Fibroblast of skin of left biceps (primary cell): ENCODE measurements at regions not wholly inside any gene's neighbourhood (a gene's known extent, or its start where the extent isn't known, plus 50 kb on each side); places are given as distances from the start of the nearest gene placed in this dataset.
"Not testable (repeated sequence)": the region's sequence is repeated elsewhere in the genome, so short reads cannot be mapped to it uniquely, and the experiment has no call there.

Experiments used
- DNase-seq, 2 experiments: peaks; one replicate each; pipeline ENCODE4 v3.0.0-alpha.2; 2013; ENCODE audit warnings: low read depth in 2 of 2

- DNase-seq, result not testable (repeated sequence)
These were observed 263.2 kb upstream of the SEMA3C start for GRCh38 chr7:81182056-81182455.

DNA sequence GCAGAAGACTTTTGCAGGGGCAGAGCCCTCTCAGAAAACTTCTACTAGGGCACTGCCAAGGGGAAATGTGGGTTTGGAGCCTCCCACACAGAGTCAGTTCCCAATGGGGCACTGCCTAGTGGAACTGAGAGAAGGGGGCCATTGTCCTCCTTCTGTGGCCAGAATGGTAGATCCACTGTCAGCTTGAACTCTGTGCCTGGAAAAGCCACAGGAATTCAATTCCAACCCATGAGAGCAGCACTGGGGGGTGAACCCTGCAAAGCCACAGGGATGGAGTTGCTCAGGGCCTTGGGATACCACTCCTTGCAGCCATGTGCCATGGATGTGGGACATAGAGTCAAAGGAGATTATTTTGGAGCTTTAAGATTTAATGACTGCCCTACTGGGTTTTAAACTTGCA is 262.2 kb upstream of the SEMA3C start:
- no peak for DNase-seq

GRCh38 chr7:81180573-81180972 is 261.7 kb upstream of the SEMA3C start:
- DNase-seq, result no peak

DNA sequence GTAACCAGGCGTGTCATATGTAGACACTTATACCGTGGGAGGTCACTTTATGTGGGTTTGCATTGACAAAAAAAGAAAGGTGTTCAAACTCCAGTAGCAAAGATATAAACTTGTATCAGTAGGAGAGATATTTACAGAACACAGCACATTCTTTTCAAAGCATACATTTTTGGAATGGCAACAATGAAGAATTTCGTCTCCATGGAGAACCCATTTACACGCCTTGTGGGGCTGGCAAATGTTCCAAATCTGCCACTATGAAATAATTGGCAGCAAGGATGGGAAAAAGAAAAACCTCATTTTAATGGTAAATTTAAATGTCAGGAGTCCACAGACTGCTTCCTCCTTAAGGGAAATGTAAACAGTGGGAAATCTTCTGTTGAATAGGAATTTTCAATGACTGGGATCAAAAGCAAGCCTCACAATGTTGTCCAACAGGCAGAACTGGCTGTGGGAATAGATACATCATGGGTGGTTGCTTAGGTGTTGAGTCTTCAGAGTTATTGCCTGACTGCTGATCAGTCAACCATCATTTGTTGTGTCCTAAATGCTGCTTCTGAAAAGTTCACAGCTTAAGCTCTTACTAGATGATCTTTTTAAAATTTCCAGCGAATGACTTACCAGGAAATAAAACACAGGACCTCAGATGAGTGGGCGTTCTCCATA is 256.6 kb upstream of the SEMA3C start:
- DNase-seq, result no peak

GRCh38 chr7:81173766-81174281 is 255.0 kb upstream of the SEMA3C start:
- DNase-seq, result peak; percentile 50 to 54

DNA sequence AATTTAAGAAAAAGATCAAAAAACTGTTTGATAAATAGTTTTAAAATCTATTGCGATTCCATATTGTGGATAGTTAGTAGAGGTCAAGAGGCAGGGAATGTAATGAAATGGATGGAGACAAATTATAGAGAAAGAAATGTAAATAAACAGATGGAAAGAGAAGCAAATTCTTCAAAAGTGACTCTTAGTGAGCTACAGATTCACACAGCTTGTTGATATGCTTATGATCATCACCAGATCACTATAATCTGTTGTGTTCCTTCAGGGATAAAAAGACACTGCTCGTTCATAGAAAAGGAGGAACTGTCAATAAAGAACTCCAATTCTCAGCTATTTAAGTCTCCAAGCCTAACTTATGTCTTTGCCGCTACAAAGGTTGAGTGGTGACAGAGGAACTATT is 251.4 kb upstream of the SEMA3C start:
- no peak for DNase-seq

GRCh38 chr7:81167934-81168333 is 249.1 kb upstream of the SEMA3C start:
- no peak for DNase-seq

GRCh38 chr7:81165070-81165469 is 246.2 kb upstream of the SEMA3C start:
- DNase-seq, result no peak

DNA sequence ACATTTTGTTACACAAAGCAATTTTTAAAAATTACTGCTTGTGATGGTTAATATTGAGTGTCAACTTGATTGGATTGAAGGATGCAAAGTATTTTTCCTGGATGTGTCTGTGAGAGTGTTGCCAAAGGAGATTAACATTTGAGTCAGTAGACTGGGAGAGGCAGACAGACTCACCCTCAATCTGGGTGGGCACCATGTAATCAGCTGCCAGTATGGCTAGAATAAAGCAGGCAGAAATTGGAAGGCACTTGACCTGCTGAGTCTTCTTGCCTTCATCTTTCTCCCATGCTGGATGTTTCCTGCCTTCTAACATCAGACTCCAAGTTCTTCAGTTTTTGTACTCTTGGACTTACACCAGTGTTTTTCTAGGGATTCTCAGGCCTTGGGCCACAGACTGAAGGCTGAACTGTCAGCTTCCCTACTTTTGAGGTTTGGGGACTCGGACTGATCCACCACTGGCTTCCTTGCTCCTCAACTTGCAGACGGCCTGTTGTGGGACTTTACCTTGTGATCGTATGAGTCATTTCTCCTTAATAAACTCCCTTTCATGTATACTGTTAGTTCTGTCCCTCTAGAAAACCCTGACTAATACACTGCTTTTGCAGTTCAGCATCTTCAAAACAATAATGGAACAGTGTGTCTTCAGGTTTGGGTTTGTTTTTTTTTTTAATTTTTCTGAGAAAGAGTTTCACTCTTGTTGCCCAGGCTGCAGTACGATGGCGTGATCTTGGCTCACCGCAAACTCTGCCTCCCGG is 244.1 kb upstream of the SEMA3C start:
- no peak for DNase-seq

GRCh38 chr7:81162234-81162633 is 243.4 kb upstream of the SEMA3C start:
- DNase-seq, result no peak

DNA sequence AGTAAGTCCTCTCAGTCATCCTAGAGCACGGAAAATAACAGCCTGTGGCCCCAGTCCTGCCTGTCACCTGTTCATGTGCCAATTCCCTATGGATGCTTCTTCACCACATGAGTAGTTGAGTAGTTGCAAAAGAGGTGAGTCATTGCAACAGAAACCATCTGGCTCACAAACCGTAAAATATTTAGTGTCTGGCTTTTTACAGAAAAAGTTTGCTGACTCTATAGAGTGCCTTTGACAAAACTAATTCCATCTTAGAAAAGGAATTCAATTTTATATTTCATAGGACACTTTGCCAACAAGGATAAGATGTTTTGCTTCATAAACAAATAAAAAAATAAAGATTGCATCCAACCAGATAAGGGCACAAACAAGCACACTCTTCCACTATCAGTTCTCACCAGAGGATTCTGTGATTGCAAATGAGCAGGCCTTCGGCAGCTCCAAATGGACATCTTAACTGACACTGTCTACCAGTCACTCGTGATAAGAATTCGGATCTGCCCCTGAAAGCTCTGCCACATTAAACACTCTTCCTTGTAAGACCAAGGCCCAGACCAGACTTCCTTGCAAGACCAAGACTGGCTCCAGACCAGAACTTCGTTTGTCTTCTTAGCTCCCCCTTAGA is 242.7 kb upstream of the SEMA3C start:
- DNase-seq, result peak; percentile 72 to 80

- DNase-seq, result no peak
These were observed 240.6 kb upstream of the SEMA3C start for GRCh38 chr7:81159402-81159801.

- no peak for DNase-seq
These were observed 239.3 kb upstream of the SEMA3C start for GRCh38 chr7:81158189-81158588.

DNA sequence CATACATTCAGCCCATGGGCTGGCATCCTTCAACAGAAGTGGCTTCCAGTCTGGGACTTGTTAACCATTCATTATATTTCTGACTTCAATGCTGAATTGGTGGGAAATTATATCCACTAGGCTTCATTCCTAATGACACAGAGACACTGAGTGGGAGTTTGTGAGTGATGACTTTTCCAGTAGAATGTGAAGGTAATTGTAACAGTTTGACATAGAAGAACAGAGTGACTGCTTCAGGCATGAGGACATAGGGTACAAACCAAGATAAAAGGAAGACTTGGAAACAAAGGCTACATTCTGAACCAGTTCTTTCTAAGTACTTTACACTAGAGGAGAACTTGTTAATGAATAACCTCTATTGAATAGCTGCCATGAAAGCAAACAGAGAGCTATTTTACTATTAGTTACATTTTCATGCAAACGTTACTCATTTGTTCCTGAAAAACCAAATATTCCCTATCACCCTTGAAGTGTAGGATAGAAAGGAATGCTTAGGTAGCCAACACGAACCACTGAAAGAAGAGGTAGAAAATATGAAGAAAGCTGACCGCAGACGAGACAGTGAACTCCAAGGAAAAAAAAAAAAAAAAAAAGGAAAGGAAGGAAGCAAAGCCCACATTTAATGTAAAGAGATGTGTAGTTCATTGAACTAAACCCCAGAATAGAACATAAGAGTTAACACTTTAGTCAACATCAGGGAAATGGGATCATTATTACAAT is 237.0 kb upstream of the SEMA3C start:
- no peak for DNase-seq

- no peak for DNase-seq
These were observed 235.7 kb upstream of the SEMA3C start for GRCh38 chr7:81154565-81154964.

- DNase-seq, result not testable (repeated sequence)
These were observed 234.1 kb upstream of the SEMA3C start for GRCh38 chr7:81152925-81153324.

GRCh38 chr7:81150951-81151361 is 232.1 kb upstream of the SEMA3C start:
- no peak for DNase-seq

GRCh38 chr7:81143856-81144255 is 225.0 kb upstream of the SEMA3C start:
- no peak for DNase-seq

DNA sequence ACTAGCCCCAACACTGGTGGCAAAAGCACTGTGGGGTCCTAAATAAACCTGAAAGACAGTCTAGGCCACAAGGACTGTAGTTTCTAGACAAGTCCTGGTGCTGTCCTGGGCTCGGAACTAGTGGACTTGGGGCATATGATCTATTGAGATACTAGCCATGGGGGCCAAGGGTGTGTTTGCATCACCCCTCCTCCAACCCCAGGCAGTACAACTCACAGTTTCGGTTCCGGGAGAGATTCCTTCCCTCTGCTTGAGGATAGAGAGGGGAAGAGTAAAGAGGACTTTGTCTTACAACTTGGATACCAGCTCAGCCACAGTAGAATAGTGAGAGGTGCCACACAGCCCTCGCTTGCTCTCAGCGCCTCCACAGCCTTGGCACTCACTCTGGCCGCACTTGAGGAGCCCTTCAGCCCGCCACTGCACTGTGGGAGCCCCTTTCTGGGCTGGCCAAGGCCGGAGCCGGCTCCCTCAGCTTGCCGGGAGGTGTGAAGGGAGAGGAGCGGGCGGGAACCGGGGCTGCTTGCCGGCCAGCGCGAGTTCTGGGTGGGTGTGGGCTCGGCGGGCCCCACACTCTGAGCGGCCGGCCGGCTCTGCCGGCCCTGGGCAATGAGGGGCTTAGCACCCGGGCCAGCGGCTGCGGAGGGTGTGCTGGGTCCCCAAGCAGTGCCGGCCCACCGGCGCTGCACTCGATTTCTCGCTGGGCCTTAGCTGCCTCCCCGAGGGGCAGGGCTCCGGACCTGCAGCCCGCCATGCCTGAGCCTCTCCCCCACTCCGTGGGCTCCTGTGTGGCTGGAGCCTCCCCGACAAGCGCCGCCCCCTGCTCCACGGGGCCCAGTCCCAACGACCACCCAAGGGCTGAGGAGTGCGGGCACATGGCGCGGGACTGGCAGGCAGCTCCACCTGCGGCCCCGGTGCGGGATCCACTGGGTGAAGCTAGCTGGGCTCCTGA is 222.7 kb upstream of the SEMA3C start:
- DNase-seq, result not testable (repeated sequence)

DNA sequence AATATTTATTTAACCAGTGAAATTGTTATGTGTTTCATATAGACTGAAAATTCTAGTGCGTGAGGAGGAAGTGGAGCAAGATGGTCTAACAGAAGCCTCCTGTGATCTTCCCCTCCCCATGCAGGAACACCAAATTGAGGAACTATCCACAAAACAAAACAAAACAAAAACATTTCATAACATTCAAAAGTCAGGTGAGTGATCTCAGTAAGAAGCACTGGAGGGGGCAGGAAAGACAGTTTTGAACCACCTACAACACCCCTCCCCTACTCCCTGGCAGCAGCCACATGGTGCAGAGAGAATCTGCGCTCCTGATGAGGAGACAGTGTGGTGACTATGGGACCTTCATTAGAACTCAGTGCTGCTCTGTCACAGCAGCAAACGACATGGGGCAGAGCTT is 221.9 kb upstream of the SEMA3C start:
- no peak for DNase-seq

DNA sequence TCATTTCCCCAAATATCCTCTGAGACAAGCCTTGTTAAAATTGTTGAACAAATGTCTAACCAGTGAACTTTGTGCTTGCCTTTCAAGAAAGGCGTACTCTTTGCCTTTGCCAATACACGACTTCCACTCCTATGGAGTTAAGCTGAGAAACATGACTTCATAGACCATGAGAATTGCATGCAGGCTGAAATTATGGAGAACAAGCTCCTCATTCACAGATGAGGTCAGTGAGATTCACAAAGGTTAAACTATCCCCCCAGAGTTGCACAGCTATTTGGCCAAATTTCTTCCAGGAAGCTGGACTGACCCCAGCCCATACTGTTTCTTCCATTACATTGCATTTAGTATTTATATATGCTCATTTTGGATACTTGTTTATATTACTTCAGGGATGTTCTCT is 221.4 kb upstream of the SEMA3C start:
- DNase-seq, result no peak
